ENCODE measurements at regions not wholly inside any gene's neighbourhood (a gene's known extent, or its start where the extent isn't known, plus 50 kb on each side); places are given as distances from the start of the nearest gene placed in this dataset.
A peak's percentile ranks its signal among the peaks of the same experiment; 100 is the strongest.

DNA sequence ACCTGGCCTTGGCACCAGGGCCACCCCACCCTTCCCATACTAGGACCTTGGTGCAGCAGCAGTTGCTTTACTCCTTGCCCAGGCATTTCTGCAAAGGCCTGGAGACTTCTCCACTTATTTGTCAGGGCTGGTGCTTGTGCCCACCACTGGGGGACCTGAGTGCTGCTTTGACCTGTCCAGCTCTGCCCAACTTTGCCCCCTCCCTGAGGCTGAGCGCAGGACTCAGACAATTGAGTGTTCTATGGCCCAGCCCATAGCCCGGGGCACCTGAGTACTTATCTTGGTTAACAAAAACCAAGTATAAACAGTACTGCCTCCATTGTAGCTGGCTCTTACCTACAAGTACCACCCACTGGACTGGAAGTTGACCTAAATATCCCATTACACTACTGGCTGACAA lies 406.1 kb upstream of the CHD1 start:
- no peak overlapping the region for H3K27ac ChIP-seq (ENCODE audit: low read length)
- no peak overlapping the region for H2AFZ ChIP-seq (ENCODE audit: low read length)
- no peaks in the 10 kb centered on the region for H3K36me3 ChIP-seq (replicated peaks; ENCODE audit: insufficient read depth, low read length)
- no peaks in the 10 kb centered on the region for H3K9me2 ChIP-seq (replicated peaks; ENCODE audit: insufficient read depth, low read length)
- no peaks in the 10 kb centered on the region for H3K27me3 ChIP-seq (replicated peaks; ENCODE audit: insufficient read depth, low read length)
- H3K4me1 ChIP-seq (ENCODE audit: low read length) = 0 out of 2 replicates have a peak, but pooled peaks cover 2% of the 10 kb centered on the region
- no peaks in the 10 kb centered on the region for H4K20me1 ChIP-seq (ENCODE audit: insufficient read depth, low read length)
- DNase-seq = no peak
- H3K9me3 ChIP-seq (replicated peaks; ENCODE audit: insufficient read depth, low read length) = no peaks in the 10 kb centered on the region
- H3K79me2 ChIP-seq (ENCODE audit: low read length) = no peaks in the 10 kb centered on the region
- no peak overlapping the region for H3K4me2 ChIP-seq (ENCODE audit: low read depth, low read length)
- no peak for TF ChIP-seq EZH2 (optimal IDR thresholded peaks at IDR 0.05; ENCODE audit: low read depth, low read length)
- TF ChIP-seq EZH2phosphoT487 (IDR thresholded peaks at IDR 0.05; ENCODE audit: low read length) = no peak
- TF ChIP-seq, protein P1, sequence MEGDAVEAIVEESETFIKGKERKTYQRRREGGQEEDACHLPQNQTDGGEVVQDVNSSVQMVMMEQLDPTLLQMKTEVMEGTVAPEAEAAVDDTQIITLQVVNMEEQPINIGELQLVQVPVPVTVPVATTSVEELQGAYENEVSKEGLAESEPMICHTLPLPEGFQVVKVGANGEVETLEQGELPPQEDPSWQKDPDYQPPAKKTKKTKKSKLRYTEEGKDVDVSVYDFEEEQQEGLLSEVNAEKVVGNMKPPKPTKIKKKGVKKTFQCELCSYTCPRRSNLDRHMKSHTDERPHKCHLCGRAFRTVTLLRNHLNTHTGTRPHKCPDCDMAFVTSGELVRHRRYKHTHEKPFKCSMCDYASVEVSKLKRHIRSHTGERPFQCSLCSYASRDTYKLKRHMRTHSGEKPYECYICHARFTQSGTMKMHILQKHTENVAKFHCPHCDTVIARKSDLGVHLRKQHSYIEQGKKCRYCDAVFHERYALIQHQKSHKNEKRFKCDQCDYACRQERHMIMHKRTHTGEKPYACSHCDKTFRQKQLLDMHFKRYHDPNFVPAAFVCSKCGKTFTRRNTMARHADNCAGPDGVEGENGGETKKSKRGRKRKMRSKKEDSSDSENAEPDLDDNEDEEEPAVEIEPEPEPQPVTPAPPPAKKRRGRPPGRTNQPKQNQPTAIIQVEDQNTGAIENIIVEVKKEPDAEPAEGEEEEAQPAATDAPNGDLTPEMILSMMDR (IDR thresholded peaks at IDR 0.05; ENCODE audit: low read length) = no peak
- no peaks in the 10 kb centered on the region for H3F3A ChIP-seq (ENCODE audit: insufficient read depth, low read length)
- no peak overlapping the region for H3K4me3 ChIP-seq (ENCODE audit: low read length)
- no peak overlapping the region for H3K9ac ChIP-seq (ENCODE audit: low read length)

DNA sequence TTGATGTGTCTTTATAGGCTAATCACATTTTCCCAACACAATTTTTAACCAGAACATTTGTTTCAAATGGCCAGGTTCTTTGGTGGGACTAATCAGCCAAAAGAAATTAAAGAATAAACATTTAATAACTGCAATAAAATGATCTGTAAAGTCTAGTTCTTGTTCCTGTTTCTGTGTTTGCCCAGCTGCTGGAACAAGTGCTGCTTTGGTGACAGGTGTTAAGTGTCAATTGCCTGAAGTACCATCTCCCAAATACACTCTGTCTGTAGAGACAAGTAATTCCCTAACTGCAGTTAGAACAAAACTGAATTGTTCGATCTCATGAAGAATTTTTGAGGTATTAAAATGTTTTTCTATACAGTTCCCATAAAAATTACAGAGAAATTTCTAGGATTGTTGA lies 402.3 kb upstream of the CHD1 start:
- H2AFZ ChIP-seq (ENCODE audit: low read length) = no peak overlapping the region
- H4K20me1 ChIP-seq (ENCODE audit: insufficient read depth, low read length) = no peaks in the 10 kb centered on the region
- H3K4me3 ChIP-seq (ENCODE audit: low read length) = no peak overlapping the region
- H3K4me2 ChIP-seq (ENCODE audit: low read depth, low read length) = no peak overlapping the region
- no peaks in the 10 kb centered on the region for H3K9me3 ChIP-seq (replicated peaks; ENCODE audit: insufficient read depth, low read length)
- no peaks in the 10 kb centered on the region for H3F3A ChIP-seq (ENCODE audit: insufficient read depth, low read length)
- H3K27ac ChIP-seq (ENCODE audit: low read length) = no peak overlapping the region
- H3K9ac ChIP-seq (ENCODE audit: low read length) = no peak overlapping the region
- H3K36me3 ChIP-seq (replicated peaks; ENCODE audit: insufficient read depth, low read length) = no peaks in the 10 kb centered on the region
- H3K4me1 ChIP-seq (ENCODE audit: low read length) = 0 out of 2 replicates have a peak, but pooled peaks cover 5% of the 10 kb centered on the region
- H3K79me2 ChIP-seq (ENCODE audit: low read length) = no peaks in the 10 kb centered on the region
- H3K27me3 ChIP-seq (replicated peaks; ENCODE audit: insufficient read depth, low read length) = no peaks in the 10 kb centered on the region
- TF ChIP-seq, protein P1 (IDR thresholded peaks at IDR 0.05; ENCODE audit: low read length) = no peak
- TF ChIP-seq EZH2 (optimal IDR thresholded peaks at IDR 0.05; ENCODE audit: low read depth, low read length) (no peak), EZH2phosphoT487 (IDR thresholded peaks at IDR 0.05; ENCODE audit: low read length) (no peak)
- DNase-seq = no peak
- no peaks in the 10 kb centered on the region for H3K9me2 ChIP-seq (replicated peaks; ENCODE audit: insufficient read depth, low read length)

DNA sequence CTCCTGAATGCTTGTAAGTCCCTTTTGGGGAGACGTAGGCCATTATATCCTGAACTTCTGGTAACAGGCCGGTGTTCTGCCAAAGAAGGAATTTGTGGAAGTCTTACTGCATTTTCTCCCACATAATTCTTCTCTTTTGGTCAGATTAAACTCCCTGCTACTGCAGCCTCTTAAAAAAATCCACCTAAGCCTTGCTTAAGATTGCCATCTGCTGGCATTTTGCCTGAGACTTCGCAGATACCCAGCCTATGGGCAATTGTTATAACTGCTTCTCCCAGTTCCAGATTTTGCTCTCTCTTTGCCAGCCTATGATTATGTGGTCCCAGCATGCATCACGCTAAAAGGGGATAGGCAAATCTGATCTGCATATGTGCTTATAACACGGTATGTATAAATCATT lies 391.6 kb upstream of the CHD1 start:
- H3K9ac ChIP-seq (ENCODE audit: low read length) = no peak overlapping the region
- no peaks in the 10 kb centered on the region for H3F3A ChIP-seq (ENCODE audit: insufficient read depth, low read length)
- H3K4me2 ChIP-seq (ENCODE audit: low read depth, low read length) = no peak overlapping the region
- H3K4me3 ChIP-seq (ENCODE audit: low read length) = no peak overlapping the region
- H4K20me1 ChIP-seq (ENCODE audit: insufficient read depth, low read length) = no peaks in the 10 kb centered on the region
- H3K27me3 ChIP-seq (replicated peaks; ENCODE audit: insufficient read depth, low read length) = no peaks in the 10 kb centered on the region
- no peak overlapping the region for H2AFZ ChIP-seq (ENCODE audit: low read length)
- no peaks in the 10 kb centered on the region for H3K4me1 ChIP-seq (ENCODE audit: low read length)
- DNase-seq = peak; percentile 24
- no peak overlapping the region for H3K27ac ChIP-seq (ENCODE audit: low read length)
- no peaks in the 10 kb centered on the region for H3K36me3 ChIP-seq (replicated peaks; ENCODE audit: insufficient read depth, low read length)
- H3K9me2 ChIP-seq (replicated peaks; ENCODE audit: insufficient read depth, low read length) = no peaks in the 10 kb centered on the region
- TF ChIP-seq, protein P1 (IDR thresholded peaks at IDR 0.05; ENCODE audit: low read length) = peak; percentile 28
- TF ChIP-seq EZH2phosphoT487 (IDR thresholded peaks at IDR 0.05; ENCODE audit: low read length) (no peak), EZH2 (optimal IDR thresholded peaks at IDR 0.05; ENCODE audit: low read depth, low read length) (no peak)
- no peaks in the 10 kb centered on the region for H3K9me3 ChIP-seq (replicated peaks; ENCODE audit: insufficient read depth, low read length)
- no peaks in the 10 kb centered on the region for H3K79me2 ChIP-seq (ENCODE audit: low read length)

All from MM.1S (cell line).